ENCODE measurements at regions not wholly inside any gene's neighbourhood (a gene's known extent, or its start where the extent isn't known, plus 50 kb on each side); places are given as distances from the start of the nearest gene placed in this dataset.
A peak's percentile ranks its signal among the peaks of the same experiment; 100 is the strongest.

DNA sequence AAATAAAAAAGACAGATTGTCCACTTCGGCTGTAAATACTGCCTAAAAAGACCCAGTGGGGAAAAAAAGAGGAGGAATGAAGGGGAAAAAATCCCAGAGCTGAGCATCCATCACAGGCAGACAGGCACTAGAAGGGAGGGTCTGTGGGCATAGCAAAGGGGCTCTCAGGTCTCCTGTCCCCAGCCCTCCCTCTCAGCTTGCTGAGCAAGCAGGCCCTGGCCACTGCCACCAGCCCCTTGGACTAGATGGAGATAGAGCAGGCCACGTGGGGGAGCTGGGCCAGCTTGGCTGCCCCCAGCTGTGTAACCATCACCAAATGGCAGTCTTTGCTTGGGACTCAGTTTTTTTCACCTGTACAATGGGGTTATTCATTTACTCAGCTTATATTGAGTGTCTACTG is 141.6 kb upstream of the UNC5B start:
- no peak for DNase-seq (ENCODE audit: low read depth)

DNA sequence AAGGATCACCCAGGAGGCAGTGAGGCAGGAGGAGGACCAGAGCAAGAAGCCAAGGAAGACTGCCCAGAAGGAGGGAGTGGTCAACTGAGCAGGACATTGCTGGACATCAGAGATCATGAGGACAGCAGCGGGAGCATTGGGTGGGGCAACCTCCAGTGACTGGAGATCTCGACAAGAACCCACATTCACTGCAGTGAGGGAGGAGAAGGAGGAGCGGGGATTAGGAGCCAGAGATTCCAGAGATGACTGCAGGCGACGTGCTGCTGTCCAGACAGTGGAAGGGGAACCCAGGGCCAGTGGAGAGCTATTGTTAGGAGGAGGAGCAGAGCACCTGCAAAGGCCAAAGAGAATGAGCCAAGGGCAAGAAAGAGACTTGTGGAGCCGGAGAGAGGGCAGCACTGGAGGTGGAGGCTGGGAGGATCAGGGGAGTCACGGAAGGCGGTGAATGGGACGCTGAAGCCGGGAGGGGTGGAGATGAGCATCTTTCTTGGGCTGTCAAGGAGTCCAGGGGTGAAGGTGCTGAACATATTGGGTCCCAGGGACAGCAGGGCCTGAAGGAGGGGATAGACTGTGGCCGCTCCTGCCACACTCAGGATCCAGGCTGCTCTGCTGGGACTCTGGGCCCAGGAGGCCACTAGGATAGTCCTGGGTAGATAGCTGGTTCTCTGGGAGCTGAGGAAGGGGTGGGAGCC is 140.1 kb upstream of the UNC5B start:
- no peak for DNase-seq (ENCODE audit: low read depth)

DNA sequence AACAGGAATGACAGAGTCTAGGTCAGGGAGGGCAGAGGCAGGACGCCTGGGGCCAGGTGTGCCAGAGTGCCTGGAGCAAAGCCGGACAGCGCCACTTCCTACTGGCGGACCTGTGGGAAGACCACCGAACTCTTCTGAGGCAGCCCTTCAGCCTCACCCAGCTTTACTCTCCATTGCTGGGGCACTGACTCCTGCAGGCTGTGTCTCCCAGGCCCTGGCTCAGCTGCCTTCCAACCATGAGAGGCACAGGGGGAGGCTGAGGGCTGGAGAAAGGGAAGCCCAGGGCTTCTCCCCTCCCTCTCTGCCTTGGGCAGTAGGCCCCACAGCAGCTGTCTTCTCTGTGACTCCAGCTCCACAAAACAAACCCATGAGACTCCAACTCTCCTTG is 139.6 kb upstream of the UNC5B start:
- DNase-seq (ENCODE audit: low read depth) = no peak

GRCh38 chr10:71073451-71074175 is 138.8 kb upstream of the UNC5B start:
- no peak for DNase-seq (ENCODE audit: low read depth)

DNA sequence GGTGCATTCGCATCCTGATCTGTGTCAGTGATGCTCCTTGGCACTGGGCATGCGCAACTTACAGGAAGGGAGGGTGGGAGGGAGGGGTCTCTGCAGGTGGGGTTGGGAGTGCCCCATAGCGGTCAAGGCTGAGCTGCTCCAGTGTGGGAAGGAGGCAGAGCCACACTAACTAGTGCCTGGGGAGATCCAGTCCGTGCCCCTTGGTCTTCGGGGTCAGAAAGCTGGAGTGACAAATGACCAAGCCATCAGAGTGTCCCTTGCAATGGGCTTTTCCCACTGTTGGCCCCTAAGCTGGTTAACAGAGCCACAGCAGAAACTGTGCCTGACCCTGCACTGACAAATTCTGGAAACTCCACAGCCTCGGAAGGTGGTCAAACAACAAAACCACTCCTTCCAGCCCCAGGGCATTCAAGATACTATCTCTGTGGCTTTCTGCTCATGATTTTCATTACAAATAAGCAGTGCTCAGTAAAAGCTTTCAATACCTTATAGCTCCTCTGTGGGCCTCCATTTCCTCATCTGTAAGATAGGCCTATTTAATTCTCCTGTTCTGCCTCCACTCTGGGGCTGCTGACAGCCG is 138.1 kb upstream of the UNC5B start:
- no peak for DNase-seq (ENCODE audit: low read depth)

DNA sequence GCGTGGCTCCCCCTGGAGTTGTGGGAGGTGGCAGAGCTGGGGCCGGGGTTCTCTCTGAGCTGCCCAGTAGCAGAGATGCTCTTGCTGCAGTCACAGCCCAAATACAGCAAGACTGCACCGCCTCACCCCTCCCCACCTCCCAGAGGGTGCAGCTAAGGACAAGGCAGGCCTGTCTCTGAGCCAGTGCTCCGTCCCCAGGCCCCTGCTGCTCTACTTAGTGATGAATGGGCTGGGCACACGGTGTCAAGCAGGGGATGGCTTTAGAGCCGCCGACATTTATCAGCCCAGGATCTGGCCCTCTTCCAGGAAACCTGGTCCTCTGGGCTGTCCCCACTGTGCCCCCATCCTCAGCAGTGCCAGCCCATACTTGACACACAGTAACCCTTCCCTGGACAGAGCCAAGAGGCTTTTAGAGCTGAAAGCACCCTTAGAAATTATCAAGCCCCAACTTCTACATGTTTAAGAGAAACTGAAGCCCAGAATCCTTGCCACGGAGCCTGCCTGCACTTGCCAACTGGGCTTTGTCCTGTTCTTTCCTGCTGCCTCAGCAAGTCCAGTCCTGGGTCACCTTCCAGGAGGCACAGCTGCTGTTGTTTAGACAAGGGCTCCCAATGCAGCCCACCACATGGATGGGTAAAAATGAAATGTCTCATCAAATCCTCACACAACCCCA is 137.1 kb upstream of the UNC5B start:
- no peak for DNase-seq (ENCODE audit: low read depth)

GRCh38 chr10:71075759-71076472 is 136.5 kb upstream of the UNC5B start:
- DNase-seq (ENCODE audit: low read depth) = no peak

DNA sequence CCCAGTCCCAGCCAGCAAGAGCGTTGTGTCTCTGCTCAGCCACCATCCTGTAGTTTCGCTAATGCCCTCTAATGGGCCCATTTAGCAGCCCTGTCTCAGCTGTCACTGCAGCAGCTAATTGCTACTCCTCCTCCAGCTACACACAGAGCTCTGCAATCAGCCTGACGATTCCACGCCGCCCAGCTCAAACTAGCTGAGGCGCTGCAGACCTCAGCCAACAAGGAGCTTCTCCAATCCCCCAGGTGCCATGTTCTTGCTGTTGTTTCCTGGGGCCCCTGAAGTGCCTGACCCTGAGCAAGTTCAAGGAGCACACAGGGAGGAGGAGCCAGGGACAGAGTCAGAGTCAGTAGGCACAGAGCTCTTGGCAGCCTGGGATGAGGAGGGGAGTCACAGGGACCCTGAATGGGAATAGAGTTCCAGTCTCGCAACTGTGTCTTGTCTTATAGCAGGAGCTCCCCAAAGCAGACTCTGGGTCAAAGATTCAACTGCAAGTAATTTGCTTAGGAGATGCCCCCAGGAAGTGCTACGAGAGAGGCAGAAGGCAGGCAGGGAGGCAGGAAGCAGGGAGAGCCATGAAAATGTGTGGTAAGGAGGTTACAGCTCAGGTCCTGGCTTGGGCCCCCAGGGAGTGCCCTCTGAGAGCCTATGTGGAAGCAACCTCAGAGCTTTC is 135.8 kb upstream of the UNC5B start:
- no peak for DNase-seq (ENCODE audit: low read depth)

GRCh38 chr10:71077143-71077581 is 135.2 kb upstream of the UNC5B start:
- DNase-seq (ENCODE audit: low read depth) = peak; percentile 15

- no peak for DNase-seq (ENCODE audit: low read depth)
These were observed 134.4 kb upstream of the UNC5B start for GRCh38 chr10:71077796-71078453.

GRCh38 chr10:71078454-71079145 is 133.8 kb upstream of the UNC5B start:
- no peak for DNase-seq (ENCODE audit: low read depth)

DNA sequence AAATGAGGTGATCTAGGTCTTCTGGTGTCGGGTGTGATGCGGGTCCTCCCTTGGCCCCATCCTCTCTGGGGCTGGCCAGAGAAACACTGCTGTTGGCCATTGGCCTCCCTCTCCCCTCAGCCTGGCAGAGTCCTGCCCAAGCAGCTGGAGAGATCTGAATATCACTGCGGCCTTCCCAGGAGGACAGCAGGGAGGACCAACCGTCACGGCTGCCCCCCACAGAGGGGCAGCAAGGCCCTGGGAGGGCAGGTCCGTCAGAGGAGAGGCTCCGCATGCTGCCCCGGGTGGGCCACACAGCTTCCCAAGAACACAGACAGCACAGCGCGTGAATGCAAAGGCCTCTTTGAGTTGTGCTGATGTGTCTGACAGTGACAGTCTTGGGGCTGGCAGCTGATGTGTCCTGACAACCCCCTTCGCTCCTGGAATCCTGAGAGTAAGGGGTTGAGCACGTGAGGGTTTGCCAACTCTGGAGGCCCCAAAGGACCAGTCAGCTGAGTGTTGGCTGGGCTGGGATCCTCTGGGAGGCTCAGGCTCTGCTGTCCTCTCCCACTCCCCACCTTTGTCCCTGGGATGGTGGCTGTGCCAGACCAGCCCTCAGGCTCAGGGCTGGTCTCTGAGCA is 132.5 kb upstream of the UNC5B start:
- DNase-seq (ENCODE audit: low read depth) = no peak

DNA sequence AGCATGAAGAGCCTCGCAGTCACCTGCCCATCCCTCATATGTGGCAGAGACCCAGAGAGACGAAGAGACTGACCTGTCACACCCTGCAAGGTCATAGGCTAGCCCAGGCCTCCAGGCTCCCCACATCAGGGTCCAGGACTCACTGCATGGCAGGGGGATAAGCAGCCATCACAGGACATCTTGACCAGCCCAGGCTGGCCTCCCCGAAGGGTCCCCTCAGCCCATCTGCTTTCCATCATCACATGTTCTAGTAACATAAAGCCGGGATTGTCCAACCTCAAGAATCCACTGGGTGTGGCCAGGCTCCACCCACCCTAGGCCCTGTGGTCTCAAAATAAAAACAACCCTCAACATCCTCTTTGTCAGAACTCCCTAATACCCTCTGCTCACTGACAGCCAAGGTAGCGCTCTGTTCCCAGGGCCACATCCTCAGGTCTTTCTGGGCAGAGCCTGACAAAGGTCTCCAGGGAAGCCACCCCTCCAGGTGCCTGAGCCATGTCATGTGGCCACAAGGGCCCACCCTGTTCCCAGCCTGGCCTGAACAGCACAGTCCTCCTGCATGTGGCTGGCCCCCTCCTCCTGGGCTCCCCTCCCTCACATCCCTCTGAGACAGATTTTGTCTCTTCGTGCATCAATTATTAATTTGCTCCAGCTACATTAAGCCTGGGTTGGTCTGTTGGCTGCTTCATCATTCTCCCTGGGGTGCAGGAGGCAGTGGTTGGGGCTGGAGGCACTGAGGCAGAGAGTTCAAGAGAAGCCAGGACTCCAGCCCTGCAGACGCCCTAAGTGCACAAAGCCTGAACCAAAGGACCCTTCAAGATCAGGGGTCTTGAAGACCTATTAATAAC is 131.8 kb upstream of the UNC5B start:
- DNase-seq (ENCODE audit: low read depth) = no peak

GRCh38 chr10:71081229-71081560 is 131.2 kb upstream of the UNC5B start:
- no peak for DNase-seq (ENCODE audit: low read depth)

DNA sequence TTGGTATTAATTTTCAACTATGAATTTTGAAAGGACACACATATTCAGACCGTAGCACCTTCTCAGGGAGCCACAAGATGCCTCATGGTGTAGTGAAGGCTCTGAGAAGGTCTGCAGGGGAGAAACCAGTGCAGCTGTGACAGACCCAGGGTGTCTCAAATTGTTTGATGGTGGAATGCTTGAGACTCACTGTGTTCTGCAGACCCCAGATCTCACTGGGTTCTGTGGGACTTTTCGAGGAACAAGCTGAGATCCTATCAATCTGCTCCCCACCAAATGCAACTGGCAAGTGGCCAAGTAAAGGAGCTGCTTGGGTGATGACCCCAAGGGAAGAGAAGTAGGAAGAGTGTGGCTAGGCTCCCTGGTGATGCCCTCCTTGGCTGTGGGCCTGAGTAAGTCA is 130.5 kb upstream of the UNC5B start:
- DNase-seq (ENCODE audit: low read depth) = no peak

DNA sequence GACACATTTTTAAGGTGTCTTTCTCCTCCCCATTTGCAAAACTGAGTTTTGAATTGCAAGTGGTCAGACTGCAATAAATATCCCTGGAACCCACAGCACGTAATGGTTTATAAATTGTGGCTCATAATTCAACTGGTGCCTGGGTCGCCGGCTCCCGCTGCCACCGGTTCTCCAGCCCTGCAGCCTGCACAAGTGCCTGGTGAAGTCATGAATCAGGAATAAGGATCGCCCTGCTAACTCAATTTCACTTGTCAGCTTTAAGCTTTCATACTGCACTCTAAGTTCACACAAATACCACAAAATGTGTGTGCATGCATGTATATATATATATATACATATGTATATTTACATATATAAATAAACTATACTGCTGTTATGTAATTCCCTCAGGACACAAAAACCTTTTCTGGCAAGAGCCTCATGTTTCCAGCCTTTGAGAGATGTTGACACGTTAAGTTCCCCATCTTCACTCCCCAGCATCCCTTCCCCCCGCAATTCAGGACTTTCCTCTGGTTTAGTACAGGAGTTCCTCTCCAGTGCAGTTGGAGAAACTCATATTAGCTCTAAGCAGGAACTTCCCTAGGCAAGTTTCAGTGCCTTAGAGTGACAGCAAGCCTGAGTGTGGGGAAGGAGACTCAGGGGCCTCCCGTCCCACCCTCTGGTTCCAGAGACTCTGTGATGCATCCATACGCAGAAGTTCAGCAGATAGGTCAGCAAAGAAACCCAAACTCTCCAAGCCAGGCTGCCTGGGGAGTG is 129.2 kb upstream of the UNC5B start:
- DNase-seq (ENCODE audit: low read depth) = no peak

DNA sequence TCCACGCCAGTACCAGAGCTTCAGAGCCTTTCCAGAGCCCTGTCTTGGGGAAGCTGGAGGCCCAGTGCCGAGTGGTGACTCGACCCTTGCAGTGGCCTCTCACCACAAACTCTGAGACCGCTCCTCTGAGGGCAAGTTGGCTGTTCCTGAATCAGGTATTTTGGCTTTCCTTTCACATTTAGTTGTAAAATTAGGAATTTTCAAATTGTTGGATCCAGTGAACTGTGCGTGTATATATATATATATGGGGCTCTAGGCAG is 128.7 kb upstream of the UNC5B start:
- no peak for DNase-seq (ENCODE audit: low read depth)

DNA sequence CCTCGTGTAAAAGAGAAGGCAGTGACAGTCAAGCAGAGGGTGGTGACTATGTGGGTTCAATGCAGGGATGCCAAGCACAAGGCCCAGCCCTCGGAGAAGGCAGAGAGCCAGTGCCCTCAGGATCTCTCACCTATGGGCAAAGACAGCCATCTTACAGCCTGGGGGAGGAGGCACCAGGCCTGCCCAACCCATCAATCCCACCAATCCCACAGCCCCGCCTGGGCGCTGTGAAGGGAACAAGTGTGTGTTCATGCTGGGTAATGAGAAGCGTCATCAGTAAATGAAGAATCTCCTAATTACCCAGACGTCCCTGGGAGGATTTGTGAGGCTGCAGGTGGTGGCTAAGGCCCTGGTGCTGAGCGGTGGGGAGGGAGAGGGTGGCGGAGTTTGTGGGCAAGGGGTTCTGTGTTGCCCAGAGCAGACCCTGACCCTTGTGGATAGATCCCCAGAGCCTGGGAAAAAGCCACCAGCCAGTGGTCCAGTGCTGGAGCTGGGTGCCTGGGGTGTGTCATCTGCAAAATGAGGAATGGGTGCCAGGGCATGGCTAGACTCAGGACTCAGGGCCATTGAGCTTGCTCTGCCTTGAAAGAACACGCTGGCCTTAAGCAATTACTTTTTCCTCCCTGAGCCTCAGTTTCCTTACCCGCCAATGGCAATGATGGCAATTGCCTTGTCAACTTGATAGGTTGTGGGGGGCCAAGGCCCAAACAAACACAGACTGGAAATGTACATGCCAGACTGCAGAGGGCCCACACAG is 128.1 kb upstream of the UNC5B start:
- DNase-seq (ENCODE audit: low read depth) = no peak

All from CMK (cell line).